GM10248 (cell line): ENCODE measurements at regions not wholly inside any gene's neighbourhood (a gene's known extent, or its start where the extent isn't known, plus 50 kb on each side); places are given as distances from the start of the nearest gene placed in this dataset.
"Not testable (repeated sequence)": the region's sequence is repeated elsewhere in the genome, so short reads cannot be mapped to it uniquely, and the experiment has no call there.

Source experiments
- CTCF ChIA-PET: fragments of 300-600 bp; sonication (Branson Sonifier 250); formaldehyde crosslinking; extraction: SDS; loops from one replicate; lab custom pipeline; 2021; ENCODE audit warnings: antibody characterized with exemption; lab: Yijun Ruan, JAX
- POLR2A ChIA-PET: fragments of 350-650 bp; sonication (Branson Sonifier 250); formaldehyde crosslinking; extraction: SDS; loops from one replicate; lab custom pipeline; 2020; ENCODE audit warnings: antibody characterized with exemption; lab: Yijun Ruan, JAX
- DNase-seq: peaks from one replicate; pipeline ENCODE4 v3.0.0; 2012; ENCODE audit errors: extremely low spot score
- CTCF ChIP-seq: IDR thresholded peaks from 2 replicates; pipeline ENCODE4 v1.5.1; 2012; ENCODE audit warnings: mild to moderate bottlenecking, low read depth; ENCODE audit errors: extremely low read depth, missing control alignments, control extremely low read depth

GRCh38 chr13:81117416-81117815 is 776.5 kb upstream of the SPRY2 start:
- POLR2A ChIA-PET = no interaction called here
- CTCF ChIA-PET = no interaction called here
- no peak for TF ChIP-seq CTCF
- DNase-seq = no peak

- CTCF ChIA-PET = no interaction called here
- POLR2A ChIA-PET = no interaction called here
- no peak for DNase-seq
- TF ChIP-seq CTCF = no peak
Measured at GRCh38 chr13:81116461-81117282, 775.7 kb upstream of the SPRY2 start.

GRCh38 chr13:81109026-81109425 is 768.1 kb upstream of the SPRY2 start:
- no peak for TF ChIP-seq CTCF
- ChIA-PET POLR2A (no interaction called here), CTCF (interaction anchor here (1.0 to 1.2 kb wide), 2 partner anchors 11 to 24 kb away, joined by 3 read pairs; no protein-coding TSS in a partner anchor)
- no peak for DNase-seq

GRCh38 chr13:81106348-81106747 is 765.4 kb upstream of the SPRY2 start:
- ChIA-PET POLR2A (no interaction called here), CTCF (interaction anchor here (1.6 kb wide), 1 partner anchor 77 kb away, joined by 4 read pairs; no protein-coding TSS in a partner anchor)
- no peak for TF ChIP-seq CTCF
- no peak for DNase-seq

- ChIA-PET POLR2A (no interaction called here), CTCF (no interaction called here)
- no peak for DNase-seq
Measured at GRCh38 chr13:81104035-81104715, 763.2 kb upstream of the SPRY2 start.

GRCh38 chr13:81102066-81102465 is 761.1 kb upstream of the SPRY2 start:
- POLR2A ChIA-PET, CTCF ChIA-PET, DNase-seq: not testable (repeated sequence)

More at GRCh38 chr13:81104035-81104715, 763.2 kb upstream of the SPRY2 start:
- no peak for TF ChIP-seq CTCF
